ENCODE measurements at regions not wholly inside any gene's neighbourhood (a gene's known extent, or its start where the extent isn't known, plus 50 kb on each side); places are given as distances from the start of the nearest gene placed in this dataset.

- Mint-ChIP-seq H3K27me3 (ENCODE audit: low read depth) (no peaks in the 10 kb centered on the region), H3K36me3 (no peaks in the 10 kb centered on the region), H3K27ac (no peak overlapping the region), H3K4me1 (peaks cover 17% of the 10 kb centered on the region), H3K4me3 (no peak overlapping the region), H3K9me3 (no peaks in the 10 kb centered on the region)
- TF ChIP-seq, protein P1, sequence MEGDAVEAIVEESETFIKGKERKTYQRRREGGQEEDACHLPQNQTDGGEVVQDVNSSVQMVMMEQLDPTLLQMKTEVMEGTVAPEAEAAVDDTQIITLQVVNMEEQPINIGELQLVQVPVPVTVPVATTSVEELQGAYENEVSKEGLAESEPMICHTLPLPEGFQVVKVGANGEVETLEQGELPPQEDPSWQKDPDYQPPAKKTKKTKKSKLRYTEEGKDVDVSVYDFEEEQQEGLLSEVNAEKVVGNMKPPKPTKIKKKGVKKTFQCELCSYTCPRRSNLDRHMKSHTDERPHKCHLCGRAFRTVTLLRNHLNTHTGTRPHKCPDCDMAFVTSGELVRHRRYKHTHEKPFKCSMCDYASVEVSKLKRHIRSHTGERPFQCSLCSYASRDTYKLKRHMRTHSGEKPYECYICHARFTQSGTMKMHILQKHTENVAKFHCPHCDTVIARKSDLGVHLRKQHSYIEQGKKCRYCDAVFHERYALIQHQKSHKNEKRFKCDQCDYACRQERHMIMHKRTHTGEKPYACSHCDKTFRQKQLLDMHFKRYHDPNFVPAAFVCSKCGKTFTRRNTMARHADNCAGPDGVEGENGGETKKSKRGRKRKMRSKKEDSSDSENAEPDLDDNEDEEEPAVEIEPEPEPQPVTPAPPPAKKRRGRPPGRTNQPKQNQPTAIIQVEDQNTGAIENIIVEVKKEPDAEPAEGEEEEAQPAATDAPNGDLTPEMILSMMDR (IDR thresholded peaks at IDR 0.05; ENCODE audit: unreplicated experiment): no peak
- DNase-seq (ENCODE audit: low spot score in 2 of 2, unreplicated experiment in 2 of 2): no peak
Observed at GRCh38 chr15:35973029-35973428, 427.1 kb upstream of the DPH6 start.

- H3K4me1 Mint-ChIP-seq: peaks cover 17% of the 10 kb centered on the region
- no peaks in the 10 kb centered on the region for H3K36me3 Mint-ChIP-seq
- H3K4me3 Mint-ChIP-seq: no peak overlapping the region
- H3K9me3 Mint-ChIP-seq: no peaks in the 10 kb centered on the region
- no peaks in the 10 kb centered on the region for H3K27me3 Mint-ChIP-seq (ENCODE audit: low read depth)
- DNase-seq (ENCODE audit: low spot score in 2 of 2, unreplicated experiment in 2 of 2): no peak
- TF ChIP-seq, protein P1 (IDR thresholded peaks at IDR 0.05; ENCODE audit: unreplicated experiment): no peak
- no peak overlapping the region for H3K27ac Mint-ChIP-seq
Observed at GRCh38 chr15:35974052-35974451, 428.1 kb upstream of the DPH6 start.

DNA sequence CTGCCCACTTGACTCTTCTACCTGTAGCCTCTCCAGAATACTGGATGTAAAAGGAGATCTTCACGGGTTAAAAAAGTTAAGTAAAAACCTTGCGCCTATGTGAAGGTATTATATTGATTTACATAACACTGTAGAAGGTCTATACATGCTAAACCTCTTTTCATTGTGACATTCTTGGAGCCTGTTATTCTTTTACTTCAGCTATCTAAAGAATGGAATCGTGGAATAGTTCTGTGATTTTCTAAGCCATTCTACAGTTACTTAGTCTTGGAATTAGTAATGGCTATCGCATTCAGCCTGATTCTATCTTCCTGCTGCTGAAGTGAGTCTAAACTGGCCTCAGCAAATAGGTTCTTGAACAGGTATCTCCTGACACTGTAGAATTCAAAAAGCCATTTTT lies 430.0 kb upstream of the DPH6 start:
- Mint-ChIP-seq H3K27ac (no peak overlapping the region), H3K4me3 (no peak overlapping the region), H3K9me3 (no peaks in the 10 kb centered on the region), H3K4me1 (peaks cover 29% of the 10 kb centered on the region), H3K36me3 (no peaks in the 10 kb centered on the region), H3K27me3 (ENCODE audit: low read depth) (no peaks in the 10 kb centered on the region)
- DNase-seq (ENCODE audit: low spot score in 2 of 2, unreplicated experiment in 2 of 2): no peak
- TF ChIP-seq, protein P1 (IDR thresholded peaks at IDR 0.05; ENCODE audit: unreplicated experiment): no peak

DNA sequence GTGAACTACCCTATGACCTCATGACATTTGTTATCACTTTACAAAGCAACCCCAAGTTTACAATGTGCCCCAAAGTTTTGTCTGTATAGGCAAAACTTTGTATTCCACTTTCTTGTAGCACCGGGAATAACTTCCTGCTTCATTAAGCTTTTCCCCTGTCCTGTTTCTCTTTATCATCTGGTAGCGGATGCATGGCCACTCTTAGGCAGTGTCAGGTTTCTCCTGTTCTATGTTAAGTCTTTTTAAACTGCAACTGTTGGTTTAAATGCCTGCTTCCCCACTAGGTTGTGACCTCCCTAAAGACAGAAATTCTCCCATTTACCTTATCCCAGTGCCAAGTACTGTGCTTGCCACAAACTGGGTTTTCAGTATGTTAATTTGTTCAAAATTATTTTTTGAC lies 433.6 kb upstream of the DPH6 start:
- H3K36me3 Mint-ChIP-seq: no peaks in the 10 kb centered on the region
- TF ChIP-seq, protein P1 (IDR thresholded peaks at IDR 0.05; ENCODE audit: unreplicated experiment): no peak
- no peaks in the 10 kb centered on the region for H3K27me3 Mint-ChIP-seq (ENCODE audit: low read depth)
- H3K27ac Mint-ChIP-seq: no peak overlapping the region
- no peak overlapping the region for H3K4me3 Mint-ChIP-seq
- peaks cover 32% of the 10 kb centered on the region for H3K4me1 Mint-ChIP-seq
- H3K9me3 Mint-ChIP-seq: no peaks in the 10 kb centered on the region
- DNase-seq (ENCODE audit: low spot score in 2 of 2, unreplicated experiment in 2 of 2): no peak

DNA sequence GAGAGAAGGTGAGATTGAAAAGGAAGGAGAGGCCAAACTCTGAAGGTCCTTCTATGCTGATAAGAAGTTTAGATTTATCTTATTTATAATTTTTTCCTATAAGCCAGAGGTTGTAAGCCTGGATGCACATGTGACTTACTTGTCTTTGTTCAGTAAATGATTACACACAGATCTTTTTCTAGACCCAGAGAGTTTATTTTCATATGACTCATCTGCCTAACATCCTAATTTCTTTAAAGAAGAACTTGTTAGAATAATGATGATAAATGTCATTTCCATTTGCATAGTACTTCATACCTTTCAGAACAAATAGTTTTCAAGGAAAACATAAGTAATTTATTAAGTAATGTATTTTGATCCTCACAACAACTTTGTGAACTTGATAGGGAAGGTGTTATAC lies 434.8 kb upstream of the DPH6 start:
- H3K36me3 Mint-ChIP-seq: no peaks in the 10 kb centered on the region
- TF ChIP-seq, protein P1 (IDR thresholded peaks at IDR 0.05; ENCODE audit: unreplicated experiment): no peak
- DNase-seq (ENCODE audit: low spot score in 2 of 2, unreplicated experiment in 2 of 2): no peak
- H3K4me1 Mint-ChIP-seq: peaks cover 41% of the 10 kb centered on the region
- no peak overlapping the region for H3K4me3 Mint-ChIP-seq
- peak overlapping the region; percentile 73 for H3K27ac Mint-ChIP-seq
- no peaks in the 10 kb centered on the region for H3K9me3 Mint-ChIP-seq
- no peaks in the 10 kb centered on the region for H3K27me3 Mint-ChIP-seq (ENCODE audit: low read depth)

DNA sequence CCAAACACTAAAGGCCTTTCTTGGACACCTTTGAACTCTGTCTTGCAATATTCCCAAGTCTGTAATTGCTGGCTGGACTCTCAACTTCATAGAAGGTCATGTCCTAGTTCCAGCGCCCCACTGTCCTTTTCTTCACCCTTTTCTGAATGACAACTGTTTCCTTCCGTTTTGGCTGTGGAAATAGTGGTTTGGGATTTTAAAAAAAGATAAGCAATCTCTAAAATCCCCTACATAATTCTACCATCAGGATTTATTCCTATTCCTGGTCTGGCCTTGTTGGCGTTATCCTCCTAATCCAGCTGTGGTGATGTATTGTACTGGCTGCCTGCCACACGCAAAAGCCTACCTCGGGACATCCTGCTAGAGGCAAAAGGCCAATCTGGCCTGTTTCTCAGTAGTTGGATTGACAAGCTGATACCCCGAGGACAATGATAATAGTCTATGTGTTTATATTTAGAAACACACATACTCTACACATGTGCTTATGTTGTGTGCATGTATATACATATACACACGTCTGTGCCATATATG lies 440.3 kb upstream of the DPH6 start:
- peak in 1 of 2 experiments; percentile 43 for DNase-seq (ENCODE audit: low spot score in 2 of 2, unreplicated experiment in 2 of 2)
- Mint-ChIP-seq H3K27me3 (ENCODE audit: low read depth) (no peaks in the 10 kb centered on the region), H3K4me3 (no peak overlapping the region), H3K4me1 (peaks cover 43% of the 10 kb centered on the region), H3K27ac (peak overlapping the region; percentile 43), H3K9me3 (peaks cover 7% of the 10 kb centered on the region), H3K36me3 (no peaks in the 10 kb centered on the region)
- TF ChIP-seq, protein P1 (IDR thresholded peaks at IDR 0.05; ENCODE audit: unreplicated experiment): no peak

Measured in mesothelial cell of epicardium (in vitro differentiated cells).